Liver (tissue), 8 donors: ENCODE measurements at regions not wholly inside any gene's neighbourhood (a gene's known extent, or its start where the extent isn't known, plus 50 kb on each side); places are given as distances from the start of the nearest gene placed in this dataset.

ENCODE experiments used
- DNase-seq: peaks from one replicate; pipeline ENCODE4 v3.0.0-alpha.2; 2017; ENCODE audit warnings: low spot score
- H3K27ac ChIP-seq, 2 donors: one replicate each; pipeline ENCODE4 v1.7.0; 2013; ENCODE audit warnings: inconsistent platforms in 2 of 2, low read length in 2 of 2, control low read depth in 1 of 2, low read depth in 1 of 2, mild to moderate bottlenecking in 1 of 2
- H3K27me3 ChIP-seq, 4 donors: one replicate each; pipeline versions ENCODE4 v1.6.1 to v1.7.0; 2013; ENCODE audit warnings: low read length in 3 of 4, inconsistent platforms in 1 of 4, mild to moderate bottlenecking in 1 of 4, moderate library complexity in 1 of 4; ENCODE audit not compliant: control insufficient read depth in 4 of 4, insufficient read depth in 4 of 4
- H3K36me3 ChIP-seq, 4 donors: one replicate each; pipeline versions ENCODE4 v1.6.1 to v1.7.0; 2013; ENCODE audit warnings: low read length in 3 of 4, mild to moderate bottlenecking in 3 of 4, low read depth in 1 of 4, moderate library complexity in 1 of 4; ENCODE audit not compliant: control insufficient read depth in 4 of 4, insufficient read depth in 3 of 4
- H3K4me1 ChIP-seq, 4 donors: one replicate each; pipeline versions ENCODE4 v1.6.1 to v1.7.0; 2013; ENCODE audit warnings: low read length in 3 of 4, mild to moderate bottlenecking in 3 of 4, moderate library complexity in 1 of 4; ENCODE audit not compliant: control insufficient read depth in 4 of 4, insufficient read depth in 4 of 4
- H3K4me3 ChIP-seq, 3 donors: one replicate each; pipeline versions ENCODE4 v1.6.1 to v1.7.0; 2013; ENCODE audit warnings: low read length in 3 of 3, control low read depth in 1 of 3, low read depth in 1 of 3, mild to moderate bottlenecking in 1 of 3
- H3K9ac ChIP-seq, 2 donors: one replicate each; pipeline ENCODE4 v1.7.0; 2013; ENCODE audit warnings: low read length in 2 of 2, mild to moderate bottlenecking in 2 of 2, moderate library complexity in 2 of 2, control low read depth in 1 of 2, low read depth in 1 of 2
- H3K9me3 ChIP-seq, 4 donors: one replicate each; pipeline versions ENCODE4 v1.6.1 to v1.7.0; 2013; ENCODE audit warnings: low read length in 3 of 4; ENCODE audit not compliant: control insufficient read depth in 4 of 4
- EGR1 ChIP-seq, 2 donors: IDR thresholded peaks; 2 replicates each; pipeline ENCODE4 v1.6.1; 2016 to 2018; ENCODE audit warnings: antibody characterized with exemption in 2 of 2, low read depth in 2 of 2
- FOXA1 ChIP-seq: IDR thresholded peaks from 2 replicates; pipeline ENCODE4 v1.6.1; 2016; ENCODE audit warnings: antibody characterized with exemption
- FOXA2 ChIP-seq: IDR thresholded peaks from 2 replicates; pipeline ENCODE4 v1.6.1; 2016; ENCODE audit warnings: antibody characterized with exemption
- GABPA ChIP-seq, 2 donors: IDR thresholded peaks in 1 of 2; conservative IDR thresholded peaks in 1 of 2; 2 replicates each; pipeline ENCODE4 v1.6.1; 2016; ENCODE audit warnings: antibody characterized with exemption in 2 of 2, mild to moderate bottlenecking in 1 of 2, moderate library complexity in 1 of 2
- HNF4A ChIP-seq, 2 donors: conservative IDR thresholded peaks; 2 replicates each; pipeline ENCODE4 v1.6.1; 2016; ENCODE audit warnings: antibody characterized with exemption in 2 of 2, mild to moderate bottlenecking in 2 of 2
- HNF4G ChIP-seq: IDR thresholded peaks from 2 replicates; pipeline ENCODE4 v1.6.1; 2016; ENCODE audit warnings: antibody characterized with exemption
- JUND ChIP-seq, 2 donors: IDR thresholded peaks; 2 replicates each; pipeline ENCODE4 v1.6.1; 2016; ENCODE audit warnings: antibody characterized with exemption in 2 of 2
- NR2F2 ChIP-seq: IDR thresholded peaks from 2 replicates; pipeline ENCODE4 v1.6.1; 2016; ENCODE audit warnings: antibody characterized with exemption
- RAD21 ChIP-seq, 2 donors: IDR thresholded peaks; 2 replicates each; pipeline ENCODE4 v1.6.1; 2016; ENCODE audit warnings: antibody characterized with exemption in 2 of 2, mild to moderate bottlenecking in 2 of 2
- RXRA ChIP-seq, 2 donors: IDR thresholded peaks; 2 replicates each; pipeline ENCODE4 v1.6.1; 2017 to 2018; ENCODE audit warnings: antibody characterized with exemption in 2 of 2, mild to moderate bottlenecking in 1 of 2
- SP1 ChIP-seq: IDR thresholded peaks from 2 replicates; pipeline ENCODE4 v1.6.1; 2018; ENCODE audit warnings: antibody characterized with exemption, mild to moderate bottlenecking
- TAF1 ChIP-seq: conservative IDR thresholded peaks from 2 replicates; pipeline ENCODE4 v1.6.1; 2016; ENCODE audit warnings: antibody characterized with exemption, mild to moderate bottlenecking
- YY1 ChIP-seq: IDR thresholded peaks from 2 replicates; pipeline ENCODE4 v1.6.1; 2016; ENCODE audit warnings: antibody characterized with exemption, mild to moderate bottlenecking
- WGBS: extraction: QIAGEN DNeasy Blood & Tissue Kit; methylation state at CpG from one replicate; pipeline ENCODE4 v1.1.7; 2013; 5-methylcytosine and 5-hydroxymethylcytosine counted together
- TF ChIP-seq, protein P1 (sequence below): fragments of 150-350 bp; IDR thresholded peaks from 2 replicates; pipeline ENCODE4 v1.5.1; 2017; ENCODE audit warnings: improper control_type of control experiment, low read depth, low read length; ENCODE audit not compliant: missing input control
- TF ChIP-seq, protein P2 (sequence below): IDR thresholded peaks from 2 replicates; pipeline ENCODE4 v1.6.1; 2016; ENCODE audit warnings: antibody characterized with exemption
- TF ChIP-seq, protein P3 (sequence below): IDR thresholded peaks from 2 replicates; pipeline ENCODE4 v1.6.1; 2016; ENCODE audit warnings: antibody characterized with exemption, mild to moderate bottlenecking
- TF ChIP-seq, protein P4 (sequence below): IDR thresholded peaks from 2 replicates; pipeline ENCODE4 v1.6.1; 2016; ENCODE audit warnings: antibody characterized with exemption
- TF ChIP-seq, protein P5 (sequence below): IDR thresholded peaks from 2 replicates; pipeline ENCODE4 v1.6.1; 2016; ENCODE audit warnings: antibody characterized with exemption
- donor health status: healthy.
- donor health status: healthy.
- donor health status: healthy.
- donor health status: healthy.
- donor health status: healthy.

DNA sequence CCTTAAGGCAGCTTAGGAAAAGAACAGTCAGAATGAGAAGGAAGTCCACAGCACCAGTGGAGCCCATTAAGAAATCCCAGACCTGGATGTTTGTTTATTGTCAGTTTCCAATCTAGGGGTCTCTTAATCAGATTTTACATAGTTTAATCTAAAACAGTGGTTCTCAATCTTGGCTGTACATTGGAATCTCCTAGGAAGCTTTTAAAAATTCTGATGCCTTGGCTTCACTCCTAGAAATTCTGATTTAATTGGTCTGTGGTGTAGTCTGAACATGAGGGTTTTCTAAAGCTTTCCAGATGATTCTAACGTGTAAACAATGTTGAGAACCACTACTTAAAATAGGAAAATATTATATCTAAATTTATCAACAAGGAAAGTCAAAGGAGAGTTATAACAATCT, 56.6 kb upstream of the SPRED1 start (continued):
- no peak for TF ChIP-seq TAF1
- TF ChIP-seq RAD21 (IDR thresholded peaks at IDR 0.05), result no peak
- TF ChIP-seq FOXA2, result no peak

DNA sequence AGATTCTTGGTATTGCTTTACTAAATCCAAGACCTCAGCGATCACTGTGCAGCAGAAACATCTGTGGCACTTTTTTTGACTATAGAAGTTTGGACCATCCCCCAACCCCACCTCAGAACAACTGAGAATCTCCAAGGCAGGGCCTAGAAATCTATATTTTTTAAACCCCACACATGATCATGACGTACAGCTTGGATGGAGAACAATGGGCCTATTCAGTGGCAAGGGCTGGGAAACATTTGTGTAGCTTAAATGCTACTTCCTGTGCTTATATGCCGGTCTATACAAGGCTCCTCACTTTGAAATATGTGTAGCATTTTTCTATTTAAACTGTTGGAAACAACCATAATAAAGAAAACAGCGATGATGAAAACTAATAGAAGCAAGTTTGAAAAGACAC, 55.1 kb upstream of the SPRED1 start:
- Histone ChIP-seq H3K4me3 (no peak overlapping the region), H3K27ac (no peak overlapping the region), H3K36me3 (no peaks in the 10 kb centered on the region), H3K9me3 (no peaks in the 10 kb centered on the region), H3K9ac (no peak overlapping the region), H3K27me3 (peaks cover 0 to 2% (median 0%) of the 10 kb centered on the region in 4 donors), H3K4me1 (no peaks in the 10 kb centered on the region)
- DNase-seq, result no peak
- TF ChIP-seq RXRA (IDR thresholded peaks at IDR 0.05) (no peak), JUND (IDR thresholded peaks at IDR 0.05) (no peak), HNF4G (no peak), RAD21 (IDR thresholded peaks at IDR 0.05) (no peak), TAF1 (no peak), YY1 (no peak), GABPA (IDR thresholded peaks at IDR 0.05 in 1 of 2, conservative IDR thresholded peaks at IDR 0.05 in 1 of 2) (no peak), EGR1 (IDR thresholded peaks at IDR 0.05; ENCODE audit: low read depth in 2 of 2) (no peak), SP1 (no peak), HNF4A (conservative IDR thresholded peaks at IDR 0.05) (no peak), FOXA2 (no peak), FOXA1 (no peak), NR2F2 (no peak)
- TF ChIP-seq, protein P1, sequence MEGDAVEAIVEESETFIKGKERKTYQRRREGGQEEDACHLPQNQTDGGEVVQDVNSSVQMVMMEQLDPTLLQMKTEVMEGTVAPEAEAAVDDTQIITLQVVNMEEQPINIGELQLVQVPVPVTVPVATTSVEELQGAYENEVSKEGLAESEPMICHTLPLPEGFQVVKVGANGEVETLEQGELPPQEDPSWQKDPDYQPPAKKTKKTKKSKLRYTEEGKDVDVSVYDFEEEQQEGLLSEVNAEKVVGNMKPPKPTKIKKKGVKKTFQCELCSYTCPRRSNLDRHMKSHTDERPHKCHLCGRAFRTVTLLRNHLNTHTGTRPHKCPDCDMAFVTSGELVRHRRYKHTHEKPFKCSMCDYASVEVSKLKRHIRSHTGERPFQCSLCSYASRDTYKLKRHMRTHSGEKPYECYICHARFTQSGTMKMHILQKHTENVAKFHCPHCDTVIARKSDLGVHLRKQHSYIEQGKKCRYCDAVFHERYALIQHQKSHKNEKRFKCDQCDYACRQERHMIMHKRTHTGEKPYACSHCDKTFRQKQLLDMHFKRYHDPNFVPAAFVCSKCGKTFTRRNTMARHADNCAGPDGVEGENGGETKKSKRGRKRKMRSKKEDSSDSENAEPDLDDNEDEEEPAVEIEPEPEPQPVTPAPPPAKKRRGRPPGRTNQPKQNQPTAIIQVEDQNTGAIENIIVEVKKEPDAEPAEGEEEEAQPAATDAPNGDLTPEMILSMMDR, result no peak
- TF ChIP-seq, protein P2, sequence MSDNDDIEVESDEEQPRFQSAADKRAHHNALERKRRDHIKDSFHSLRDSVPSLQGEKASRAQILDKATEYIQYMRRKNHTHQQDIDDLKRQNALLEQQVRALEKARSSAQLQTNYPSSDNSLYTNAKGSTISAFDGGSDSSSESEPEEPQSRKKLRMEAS, result no peak
- TF ChIP-seq, protein P3, sequence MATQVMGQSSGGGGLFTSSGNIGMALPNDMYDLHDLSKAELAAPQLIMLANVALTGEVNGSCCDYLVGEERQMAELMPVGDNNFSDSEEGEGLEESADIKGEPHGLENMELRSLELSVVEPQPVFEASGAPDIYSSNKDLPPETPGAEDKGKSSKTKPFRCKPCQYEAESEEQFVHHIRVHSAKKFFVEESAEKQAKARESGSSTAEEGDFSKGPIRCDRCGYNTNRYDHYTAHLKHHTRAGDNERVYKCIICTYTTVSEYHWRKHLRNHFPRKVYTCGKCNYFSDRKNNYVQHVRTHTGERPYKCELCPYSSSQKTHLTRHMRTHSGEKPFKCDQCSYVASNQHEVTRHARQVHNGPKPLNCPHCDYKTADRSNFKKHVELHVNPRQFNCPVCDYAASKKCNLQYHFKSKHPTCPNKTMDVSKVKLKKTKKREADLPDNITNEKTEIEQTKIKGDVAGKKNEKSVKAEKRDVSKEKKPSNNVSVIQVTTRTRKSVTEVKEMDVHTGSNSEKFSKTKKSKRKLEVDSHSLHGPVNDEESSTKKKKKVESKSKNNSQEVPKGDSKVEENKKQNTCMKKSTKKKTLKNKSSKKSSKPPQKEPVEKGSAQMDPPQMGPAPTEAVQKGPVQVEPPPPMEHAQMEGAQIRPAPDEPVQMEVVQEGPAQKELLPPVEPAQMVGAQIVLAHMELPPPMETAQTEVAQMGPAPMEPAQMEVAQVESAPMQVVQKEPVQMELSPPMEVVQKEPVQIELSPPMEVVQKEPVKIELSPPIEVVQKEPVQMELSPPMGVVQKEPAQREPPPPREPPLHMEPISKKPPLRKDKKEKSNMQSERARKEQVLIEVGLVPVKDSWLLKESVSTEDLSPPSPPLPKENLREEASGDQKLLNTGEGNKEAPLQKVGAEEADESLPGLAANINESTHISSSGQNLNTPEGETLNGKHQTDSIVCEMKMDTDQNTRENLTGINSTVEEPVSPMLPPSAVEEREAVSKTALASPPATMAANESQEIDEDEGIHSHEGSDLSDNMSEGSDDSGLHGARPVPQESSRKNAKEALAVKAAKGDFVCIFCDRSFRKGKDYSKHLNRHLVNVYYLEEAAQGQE, result no peak
- TF ChIP-seq, protein P4, sequence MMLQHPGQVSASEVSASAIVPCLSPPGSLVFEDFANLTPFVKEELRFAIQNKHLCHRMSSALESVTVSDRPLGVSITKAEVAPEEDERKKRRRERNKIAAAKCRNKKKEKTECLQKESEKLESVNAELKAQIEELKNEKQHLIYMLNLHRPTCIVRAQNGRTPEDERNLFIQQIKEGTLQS, result no peak
- TF ChIP-seq, protein P5, sequence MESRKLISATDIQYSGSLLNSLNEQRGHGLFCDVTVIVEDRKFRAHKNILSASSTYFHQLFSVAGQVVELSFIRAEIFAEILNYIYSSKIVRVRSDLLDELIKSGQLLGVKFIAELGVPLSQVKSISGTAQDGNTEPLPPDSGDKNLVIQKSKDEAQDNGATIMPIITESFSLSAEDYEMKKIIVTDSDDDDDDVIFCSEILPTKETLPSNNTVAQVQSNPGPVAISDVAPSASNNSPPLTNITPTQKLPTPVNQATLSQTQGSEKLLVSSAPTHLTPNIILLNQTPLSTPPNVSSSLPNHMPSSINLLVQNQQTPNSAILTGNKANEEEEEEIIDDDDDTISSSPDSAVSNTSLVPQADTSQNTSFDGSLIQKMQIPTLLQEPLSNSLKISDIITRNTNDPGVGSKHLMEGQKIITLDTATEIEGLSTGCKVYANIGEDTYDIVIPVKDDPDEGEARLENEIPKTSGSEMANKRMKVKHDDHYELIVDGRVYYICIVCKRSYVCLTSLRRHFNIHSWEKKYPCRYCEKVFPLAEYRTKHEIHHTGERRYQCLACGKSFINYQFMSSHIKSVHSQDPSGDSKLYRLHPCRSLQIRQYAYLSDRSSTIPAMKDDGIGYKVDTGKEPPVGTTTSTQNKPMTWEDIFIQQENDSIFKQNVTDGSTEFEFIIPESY, result no peak
- WGBS, result 84% methylated on average over 4 of the region's 4 CpGs
